ENCODE measurements at regions not wholly inside any gene's neighbourhood (a gene's known extent, or its start where the extent isn't known, plus 50 kb on each side); places are given as distances from the start of the nearest gene placed in this dataset.

DNA sequence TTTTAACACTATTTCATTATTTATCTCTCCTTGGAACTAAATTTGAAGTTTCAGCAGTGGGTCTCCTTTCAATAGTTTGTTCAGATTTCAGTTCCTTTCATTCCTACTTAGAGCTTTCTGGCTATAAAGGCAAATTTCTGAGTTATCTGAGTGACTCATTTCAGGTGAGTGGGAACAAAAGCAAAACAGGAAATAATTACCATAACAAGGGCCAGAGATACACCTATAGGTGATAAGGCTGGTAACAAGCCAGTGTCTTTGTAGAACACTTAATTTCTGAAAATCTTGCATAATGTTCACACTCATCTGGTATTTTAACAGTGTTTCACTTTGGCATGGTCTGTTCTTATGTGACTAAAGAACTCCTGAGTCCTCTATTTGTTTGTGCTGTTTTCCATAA lies 64.5 kb upstream of the PRRC2C start:
- DNase-seq (no peak), ATAC-seq (ENCODE audit: low FRiP score in 2 of 2) (no peak)
- Histone ChIP-seq H3K4me3 (no peak overlapping the region), H3K27me3 (no peaks in the 10 kb centered on the region), H3K4me1 (no peaks in the 10 kb centered on the region), H3K36me3 (no peaks in the 10 kb centered on the region), H3K27ac (no peak overlapping the region), H3K9me3 (no peaks in the 10 kb centered on the region)
- TF ChIP-seq, protein P1, sequence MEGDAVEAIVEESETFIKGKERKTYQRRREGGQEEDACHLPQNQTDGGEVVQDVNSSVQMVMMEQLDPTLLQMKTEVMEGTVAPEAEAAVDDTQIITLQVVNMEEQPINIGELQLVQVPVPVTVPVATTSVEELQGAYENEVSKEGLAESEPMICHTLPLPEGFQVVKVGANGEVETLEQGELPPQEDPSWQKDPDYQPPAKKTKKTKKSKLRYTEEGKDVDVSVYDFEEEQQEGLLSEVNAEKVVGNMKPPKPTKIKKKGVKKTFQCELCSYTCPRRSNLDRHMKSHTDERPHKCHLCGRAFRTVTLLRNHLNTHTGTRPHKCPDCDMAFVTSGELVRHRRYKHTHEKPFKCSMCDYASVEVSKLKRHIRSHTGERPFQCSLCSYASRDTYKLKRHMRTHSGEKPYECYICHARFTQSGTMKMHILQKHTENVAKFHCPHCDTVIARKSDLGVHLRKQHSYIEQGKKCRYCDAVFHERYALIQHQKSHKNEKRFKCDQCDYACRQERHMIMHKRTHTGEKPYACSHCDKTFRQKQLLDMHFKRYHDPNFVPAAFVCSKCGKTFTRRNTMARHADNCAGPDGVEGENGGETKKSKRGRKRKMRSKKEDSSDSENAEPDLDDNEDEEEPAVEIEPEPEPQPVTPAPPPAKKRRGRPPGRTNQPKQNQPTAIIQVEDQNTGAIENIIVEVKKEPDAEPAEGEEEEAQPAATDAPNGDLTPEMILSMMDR (IDR thresholded peaks at IDR 0.05) = no peak
- no peak for TF ChIP-seq POLR2A (IDR thresholded peaks at IDR 0.05)
- no peak for TF ChIP-seq POLR2AphosphoS5 (IDR thresholded peaks at IDR 0.05)
- no peak for TF ChIP-seq EP300 (IDR thresholded peaks at IDR 0.05)

- WGBS, 2 donors = 73 to 75% methylated on average over 10 of the region's 10 CpGs
- Histone ChIP-seq H3K27me3 (no peaks in the 10 kb centered on the region), H3K27ac (no peak overlapping the region), H3K4me1 (no peaks in the 10 kb centered on the region), H3K4me3 (no peak overlapping the region), H3K9me3 (no peaks in the 10 kb centered on the region), H3K36me3 (no peaks in the 10 kb centered on the region)
- ATAC-seq (ENCODE audit: low FRiP score in 2 of 2) (no peak), DNase-seq (no peak)
- TF ChIP-seq POLR2A (IDR thresholded peaks at IDR 0.05) (no peak), EP300 (IDR thresholded peaks at IDR 0.05) (no peak), POLR2AphosphoS5 (IDR thresholded peaks at IDR 0.05) (no peak)
- TF ChIP-seq, protein P1 (IDR thresholded peaks at IDR 0.05) = no peak
Measured at GRCh38 chr1:171421413-171422020, 63.8 kb upstream of the PRRC2C start.

DNA sequence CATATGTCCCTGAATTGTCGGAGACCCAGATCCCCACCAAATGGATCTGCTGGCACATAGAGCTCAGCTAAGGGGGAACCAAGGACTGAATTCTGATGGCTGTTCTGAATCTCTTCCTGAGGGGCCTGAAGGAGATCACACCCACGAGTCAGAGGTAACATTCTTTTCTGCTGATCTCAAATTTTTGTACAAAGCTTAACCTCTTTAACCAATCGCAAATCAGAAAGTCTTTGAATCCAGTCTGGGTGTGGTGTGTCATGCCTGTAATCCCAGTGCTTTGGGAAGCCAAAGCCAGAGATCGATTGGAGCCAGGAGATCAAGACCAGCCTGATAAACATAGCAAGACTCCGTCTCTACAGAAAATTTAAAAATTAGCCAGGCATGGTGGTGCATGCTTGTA lies 62.8 kb upstream of the PRRC2C start:
- 59 to 75% methylated on average over 5 of the region's 5 CpGs for WGBS, 2 donors
- H3K27ac ChIP-seq = no peak overlapping the region
- no peak for DNase-seq
- no peaks in the 10 kb centered on the region for H3K9me3 ChIP-seq
- no peak for TF ChIP-seq POLR2A (IDR thresholded peaks at IDR 0.05)
- TF ChIP-seq, protein P1 (IDR thresholded peaks at IDR 0.05) = no peak
- H3K4me1 ChIP-seq = no peaks in the 10 kb centered on the region
- H3K36me3 ChIP-seq = no peaks in the 10 kb centered on the region
- peak in 1 of 2 donors; percentile 34 for ATAC-seq (ENCODE audit: low FRiP score in 2 of 2)
- H3K4me3 ChIP-seq = no peak overlapping the region
- no peaks in the 10 kb centered on the region for H3K27me3 ChIP-seq

GRCh38 chr1:171424494-171424893 lies 60.8 kb upstream of the PRRC2C start:
- no peaks in the 10 kb centered on the region for H3K36me3 ChIP-seq
- no peak overlapping the region for H3K4me3 ChIP-seq
- no peak for ATAC-seq (ENCODE audit: low FRiP score in 2 of 2)
- no peaks in the 10 kb centered on the region for H3K4me1 ChIP-seq
- H3K27me3 ChIP-seq = no peaks in the 10 kb centered on the region
- DNase-seq = no peak
- H3K9me3 ChIP-seq = peaks cover 0 to 8% (median 0%) of the 10 kb centered on the region in 4 donors
- no peak overlapping the region for H3K27ac ChIP-seq
- TF ChIP-seq POLR2AphosphoS5 (IDR thresholded peaks at IDR 0.05) = no peak
- no peak for TF ChIP-seq POLR2A (IDR thresholded peaks at IDR 0.05)
- TF ChIP-seq, protein P1 (IDR thresholded peaks at IDR 0.05) = no peak
- TF ChIP-seq EP300 (IDR thresholded peaks at IDR 0.05) = no peak
- WGBS, 2 donors = 65 to 83% methylated on average over 4 of the region's 4 CpGs

DNA sequence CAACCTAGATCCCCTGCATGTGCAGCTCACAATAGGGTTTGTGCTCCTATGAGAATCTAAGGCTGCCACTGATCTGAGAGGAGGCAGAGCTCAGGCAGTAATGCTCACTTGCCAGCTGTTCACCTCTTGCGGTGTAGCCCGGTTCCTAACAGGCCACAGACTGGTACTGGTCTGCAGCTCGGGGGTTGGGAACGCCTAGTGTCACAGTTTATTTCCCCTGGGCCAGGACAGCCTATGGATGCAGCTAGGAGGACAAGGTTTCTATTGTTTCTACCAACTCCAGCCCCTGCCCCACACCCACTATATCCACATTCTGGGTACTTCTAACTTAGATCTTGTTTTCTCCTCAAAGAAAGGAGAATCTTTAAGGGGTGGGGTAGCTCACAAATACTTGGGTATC lies 58.7 kb upstream of the PRRC2C start:
- H3K9me3 ChIP-seq = peaks cover 0 to 9% (median 0%) of the 10 kb centered on the region in 4 donors
- 90 to 96% methylated on average over 2 to 3 of the region's 4 CpGs for WGBS, 2 donors
- H3K4me3 ChIP-seq = no peak overlapping the region
- DNase-seq (no peak), ATAC-seq (ENCODE audit: low FRiP score in 2 of 2) (no peak)
- no peaks in the 10 kb centered on the region for H3K4me1 ChIP-seq
- H3K27ac ChIP-seq = no peak overlapping the region
- H3K27me3 ChIP-seq = no peaks in the 10 kb centered on the region
- H3K36me3 ChIP-seq = no peaks in the 10 kb centered on the region
- no peak for TF ChIP-seq POLR2A (IDR thresholded peaks at IDR 0.05)
- TF ChIP-seq EP300 (IDR thresholded peaks at IDR 0.05) = no peak
- TF ChIP-seq, protein P1 (IDR thresholded peaks at IDR 0.05) = no peak
- no peak for TF ChIP-seq POLR2AphosphoS5 (IDR thresholded peaks at IDR 0.05)
